MCF 10A (cell line): ENCODE measurements at regions not wholly inside any gene's neighbourhood (a gene's known extent, or its start where the extent isn't known, plus 50 kb on each side); places are given as distances from the start of the nearest gene placed in this dataset.

ENCODE experiments used
- BruUV-seq: library from RNA; stranded (reverse); fragments of 400-500 nt; replicated peaks from 2 replicates; lab custom pipeline; 2021; lab: Mats Ljungman, UMichigan
- CTCF ChIA-PET: fragments of 300-600 bp; sonication (Branson Sonifier 250); formaldehyde crosslinking; extraction: SDS; loops from one replicate; lab custom pipeline; 2021; ENCODE audit warnings: antibody characterized with exemption, inconsistent platforms; lab: Yijun Ruan, JAX
- POLR2A ChIA-PET: fragments of 300-600, 350-650 bp; sonication (Branson Sonifier 250); formaldehyde crosslinking; extraction: SDS; loops from one replicate; lab custom pipeline; 2020; ENCODE audit warnings: antibody characterized with exemption, inconsistent platforms; lab: Yijun Ruan, JAX
- DNase-seq: peaks from one replicate; pipeline ENCODE4 v3.0.0-alpha.2; 2018; ENCODE audit not compliant: unreplicated experiment
- H3K27ac Mint-ChIP-seq: one replicate; pipeline ENCODE4 v1.8.0; 2022; ENCODE audit warnings: mild to moderate bottlenecking, low read depth, mixed read lengths; ENCODE audit not compliant: unreplicated experiment
- H3K27me3 Mint-ChIP-seq: one replicate; pipeline ENCODE4 v1.8.0; 2022; ENCODE audit warnings: mixed read lengths; ENCODE audit not compliant: insufficient read depth, unreplicated experiment
- H3K36me3 Mint-ChIP-seq: one replicate; pipeline ENCODE4 v1.8.0; 2022; ENCODE audit warnings: mild to moderate bottlenecking, moderate library complexity, mixed read lengths; ENCODE audit not compliant: insufficient read depth, unreplicated experiment
- H3K4me1 Mint-ChIP-seq: one replicate; pipeline ENCODE4 v1.8.0; 2022; ENCODE audit warnings: mixed read lengths; ENCODE audit not compliant: insufficient read depth, unreplicated experiment
- H3K4me3 Mint-ChIP-seq: one replicate; pipeline ENCODE4 v1.8.0; 2022; ENCODE audit warnings: mild to moderate bottlenecking, moderate library complexity, mixed read lengths; ENCODE audit not compliant: unreplicated experiment
- H3K9me3 Mint-ChIP-seq: one replicate; pipeline ENCODE4 v1.8.0; 2022; ENCODE audit warnings: mixed read lengths; ENCODE audit not compliant: unreplicated experiment
- intact Hi-C: fragments of 100-400 bp; cut with micrococcal nuclease; formaldehyde crosslinking; loops from 2 replicates; pipeline ENCODE4 v1.14.1; 2022
- TF ChIP-seq, protein P1 (sequence below): fragments of 200-600 bp; IDR thresholded peaks from one replicate; pipeline ENCODE4 v1.8.0; 2022; ENCODE audit warnings: antibody characterized with exemption, mild to moderate bottlenecking; ENCODE audit not compliant: unreplicated experiment

DNA sequence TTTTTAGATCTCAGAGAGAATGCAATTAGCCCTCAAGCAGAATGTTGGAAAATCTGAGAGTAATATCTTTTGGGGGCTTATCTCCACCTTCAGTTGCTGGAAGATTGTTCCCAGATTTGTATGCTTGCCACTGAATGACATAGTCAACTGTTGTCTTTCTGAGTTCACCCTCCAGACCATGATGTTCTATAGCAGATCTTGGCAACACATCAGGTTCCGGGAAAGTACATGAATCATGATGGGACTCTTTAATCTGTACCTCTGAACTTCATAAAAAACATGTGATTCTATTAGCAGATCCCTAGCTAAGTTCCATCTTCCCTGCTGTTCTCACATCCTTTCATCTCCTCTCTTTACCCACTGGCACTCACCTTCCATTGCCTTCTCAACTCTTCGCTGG, 68.9 kb downstream of the PLCE1 start:
- no peaks in the 10 kb centered on the region for H3K27me3 Mint-ChIP-seq
- H3K4me3 Mint-ChIP-seq, result no peak overlapping the region
- no peaks in the 10 kb centered on the region for H3K9me3 Mint-ChIP-seq
- no TSS peak for BruUV-seq
- peak; percentile 10 for DNase-seq
- no peaks in the 10 kb centered on the region for H3K36me3 Mint-ChIP-seq
- H3K4me1 Mint-ChIP-seq, result peaks cover 23% of the 10 kb centered on the region
- intact Hi-C loops, result no loop called here
- TF ChIP-seq, protein P1, sequence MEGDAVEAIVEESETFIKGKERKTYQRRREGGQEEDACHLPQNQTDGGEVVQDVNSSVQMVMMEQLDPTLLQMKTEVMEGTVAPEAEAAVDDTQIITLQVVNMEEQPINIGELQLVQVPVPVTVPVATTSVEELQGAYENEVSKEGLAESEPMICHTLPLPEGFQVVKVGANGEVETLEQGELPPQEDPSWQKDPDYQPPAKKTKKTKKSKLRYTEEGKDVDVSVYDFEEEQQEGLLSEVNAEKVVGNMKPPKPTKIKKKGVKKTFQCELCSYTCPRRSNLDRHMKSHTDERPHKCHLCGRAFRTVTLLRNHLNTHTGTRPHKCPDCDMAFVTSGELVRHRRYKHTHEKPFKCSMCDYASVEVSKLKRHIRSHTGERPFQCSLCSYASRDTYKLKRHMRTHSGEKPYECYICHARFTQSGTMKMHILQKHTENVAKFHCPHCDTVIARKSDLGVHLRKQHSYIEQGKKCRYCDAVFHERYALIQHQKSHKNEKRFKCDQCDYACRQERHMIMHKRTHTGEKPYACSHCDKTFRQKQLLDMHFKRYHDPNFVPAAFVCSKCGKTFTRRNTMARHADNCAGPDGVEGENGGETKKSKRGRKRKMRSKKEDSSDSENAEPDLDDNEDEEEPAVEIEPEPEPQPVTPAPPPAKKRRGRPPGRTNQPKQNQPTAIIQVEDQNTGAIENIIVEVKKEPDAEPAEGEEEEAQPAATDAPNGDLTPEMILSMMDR, result no peak
- no peak overlapping the region for H3K27ac Mint-ChIP-seq
- ChIA-PET POLR2A (no interaction called here), CTCF (no interaction called here)

DNA sequence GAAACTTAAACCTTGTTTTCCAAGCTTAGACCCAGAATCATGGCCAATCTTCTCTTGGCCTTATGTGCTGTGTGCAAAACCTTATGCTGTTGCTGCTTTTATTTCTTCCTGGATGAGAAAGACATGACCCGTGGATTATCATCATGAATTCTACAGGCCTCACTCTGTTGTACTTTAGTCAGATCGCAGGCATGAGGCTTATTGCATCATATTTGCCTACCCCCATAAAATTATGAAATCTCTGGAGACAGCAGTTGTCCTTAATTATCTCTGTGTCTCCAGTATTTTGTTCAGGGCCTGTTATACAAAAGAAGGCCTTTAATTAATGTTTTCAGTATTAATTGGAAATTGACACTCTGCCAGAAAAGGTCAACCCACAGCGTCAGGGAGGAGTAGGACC, 71.6 kb downstream of the PLCE1 start:
- TF ChIP-seq, protein P1, result no peak
- Mint-ChIP-seq H3K27me3 (no peaks in the 10 kb centered on the region), H3K27ac (peak overlapping the region; percentile 72), H3K4me3 (no peak overlapping the region), H3K36me3 (no peaks in the 10 kb centered on the region), H3K9me3 (no peaks in the 10 kb centered on the region), H3K4me1 (peaks cover 16% of the 10 kb centered on the region)
- CTCF ChIA-PET, result interaction anchor here (0.6 kb wide), 1 partner anchor 101 kb away, joined by 3 read pairs; no protein-coding TSS in a partner anchor
- peak; percentile 11 for DNase-seq
- intact Hi-C loops, result no loop called here
- POLR2A ChIA-PET, result no interaction called here
- no TSS peak for BruUV-seq

DNA sequence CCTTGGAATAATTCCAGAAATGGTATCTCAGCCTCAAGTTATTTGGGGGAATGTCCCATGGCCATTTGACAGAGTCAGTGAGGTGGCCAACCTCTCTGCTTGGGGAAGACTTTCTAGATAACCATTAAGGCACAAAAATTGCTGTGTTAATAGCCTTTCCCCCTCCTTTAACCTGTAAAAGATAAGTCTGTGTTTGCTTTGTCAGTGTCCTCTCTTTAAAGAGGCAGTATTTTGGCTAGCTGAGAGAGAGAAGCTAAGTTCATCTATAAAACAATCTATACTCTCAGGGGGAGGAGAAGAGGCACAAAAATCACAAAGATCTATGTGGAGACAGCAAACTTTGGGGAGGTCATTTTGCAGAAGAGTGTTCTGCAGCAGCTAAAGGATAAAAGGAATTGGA, 72.1 kb downstream of the PLCE1 start:
- no TSS peak for BruUV-seq
- ChIA-PET CTCF (interaction anchor here (0.6 kb wide), 1 partner anchor 101 kb away, joined by 3 read pairs; no protein-coding TSS in a partner anchor), POLR2A (no interaction called here)
- H3K27ac Mint-ChIP-seq, result peak overlapping the region; percentile 72
- no peaks in the 10 kb centered on the region for H3K9me3 Mint-ChIP-seq
- TF ChIP-seq, protein P1, result no peak
- intact Hi-C loops, result no loop called here
- H3K36me3 Mint-ChIP-seq, result no peaks in the 10 kb centered on the region
- H3K4me3 Mint-ChIP-seq, result no peak overlapping the region
- peaks cover 16% of the 10 kb centered on the region for H3K4me1 Mint-ChIP-seq
- no peak for DNase-seq
- H3K27me3 Mint-ChIP-seq, result no peaks in the 10 kb centered on the region

DNA sequence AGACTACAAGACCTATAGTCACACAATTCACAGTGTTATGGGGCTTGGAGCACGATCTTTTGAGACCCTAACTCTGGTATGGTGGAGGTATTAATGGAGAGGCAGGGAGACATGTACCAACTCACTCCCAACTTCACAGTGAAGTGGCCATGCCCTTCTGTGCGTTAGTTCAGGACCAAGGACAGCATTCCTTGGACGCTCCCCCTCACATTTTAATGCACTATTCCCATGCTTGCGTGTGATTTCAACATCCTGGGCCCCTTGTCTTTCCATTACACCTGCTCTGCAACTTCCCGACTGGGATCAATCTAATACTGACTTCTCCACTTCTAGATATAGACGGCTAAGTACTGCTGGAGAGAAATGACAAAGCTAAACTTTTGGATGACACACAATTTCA, 72.7 kb downstream of the PLCE1 start:
- Mint-ChIP-seq H3K4me3 (no peak overlapping the region), H3K27me3 (no peaks in the 10 kb centered on the region), H3K9me3 (no peaks in the 10 kb centered on the region), H3K27ac (no peak overlapping the region), H3K4me1 (peaks cover 16% of the 10 kb centered on the region), H3K36me3 (no peaks in the 10 kb centered on the region)
- DNase-seq, result peak; percentile 59
- TF ChIP-seq, protein P1, result no peak
- ChIA-PET POLR2A (no interaction called here), CTCF (interaction anchor here (1.1 kb wide), 1 partner anchor 10 kb away, joined by 3 read pairs; no protein-coding TSS in a partner anchor)
- intact Hi-C loops, result no loop called here
- BruUV-seq, result no TSS peak
